Trophoblast cell (in vitro differentiated cells and primary cell): ENCODE measurements at regions not wholly inside any gene's neighbourhood (a gene's known extent, or its start where the extent isn't known, plus 50 kb on each side); places are given as distances from the start of the nearest gene placed in this dataset.
"Not testable (repeated sequence)": the region's sequence is repeated elsewhere in the genome, so short reads cannot be mapped to it uniquely, and the experiment has no call there.

Experiments used
- DNase-seq, 2 donors: peaks; one replicate each; pipeline ENCODE4 v3.0.0-alpha.2; 2016
- H2AFZ ChIP-seq: 2 replicates; pipeline ENCODE4 v1.6.1; 2013; ENCODE audit warnings: low read length, moderate library complexity, mild to moderate bottlenecking; ENCODE audit not compliant: insufficient read depth, poor library complexity
- H2AK5ac ChIP-seq: 2 replicates; pipeline ENCODE4 v1.6.1; 2013; ENCODE audit warnings: mild to moderate bottlenecking, low read length
- H2BK120ac ChIP-seq: 2 replicates; pipeline ENCODE4 v1.6.1; 2013; ENCODE audit warnings: low read length, mild to moderate bottlenecking, moderate library complexity; ENCODE audit not compliant: insufficient read depth, poor library complexity
- H2BK12ac ChIP-seq: 2 replicates; pipeline ENCODE4 v1.6.1; 2013; ENCODE audit warnings: mild to moderate bottlenecking, low read length, moderate library complexity
- H2BK5ac ChIP-seq: 2 replicates; pipeline ENCODE4 v1.6.1; 2013; ENCODE audit warnings: low read length, low read depth, moderate library complexity, mild to moderate bottlenecking; ENCODE audit not compliant: poor library complexity
- H3K14ac ChIP-seq: 2 replicates; pipeline ENCODE4 v1.6.1; 2013; ENCODE audit warnings: mild to moderate bottlenecking, low read length
- H3K18ac ChIP-seq: 2 replicates; pipeline ENCODE4 v1.6.1; 2013; ENCODE audit warnings: mild to moderate bottlenecking, low read length
- H3K23ac ChIP-seq: 2 replicates; pipeline ENCODE4 v1.6.1; 2013; ENCODE audit warnings: low read length
- H3K27ac ChIP-seq: 2 replicates; pipeline ENCODE4 v1.5.1; 2013; ENCODE audit warnings: low read depth, mild to moderate bottlenecking, inconsistent platforms, low read length, moderate library complexity
- H3K27me3 ChIP-seq: 2 replicates; pipeline ENCODE4 v1.6.1; 2013; ENCODE audit warnings: inconsistent platforms, mild to moderate bottlenecking, low read length, moderate library complexity; ENCODE audit not compliant: insufficient read depth
- H3K36me3 ChIP-seq, 2 experiments: 1 replicate in 1 of 2; 2 replicates in 1 of 2; pipeline ENCODE4 v1.6.1; 2013; ENCODE audit warnings: low read length in 2 of 2, mild to moderate bottlenecking in 2 of 2, moderate library complexity in 1 of 2; ENCODE audit not compliant: insufficient read depth in 2 of 2, control insufficient read depth in 1 of 2
- H3K4ac ChIP-seq: 2 replicates; pipeline ENCODE4 v1.6.1; 2013; ENCODE audit warnings: low read depth, mild to moderate bottlenecking, low read length, moderate library complexity
- H3K4me1 ChIP-seq, 2 experiments: 1 replicate in 1 of 2; 2 replicates in 1 of 2; pipeline ENCODE4 v1.6.1; 2013; ENCODE audit warnings: low read length in 2 of 2, mild to moderate bottlenecking in 2 of 2, moderate library complexity in 1 of 2; ENCODE audit not compliant: insufficient read depth in 2 of 2, control insufficient read depth in 1 of 2
- H3K4me2 ChIP-seq: 2 replicates; pipeline ENCODE4 v1.6.1; 2013; ENCODE audit warnings: inconsistent platforms, mild to moderate bottlenecking, low read length, moderate library complexity
- H3K4me3 ChIP-seq: 2 replicates; pipeline ENCODE4 v1.5.1; 2013; ENCODE audit warnings: mild to moderate bottlenecking, low read depth, low read length, inconsistent platforms
- H3K79me1 ChIP-seq: one replicate; pipeline ENCODE4 v1.6.1; 2013; ENCODE audit warnings: low read length
- H3K79me2 ChIP-seq: 2 replicates; pipeline ENCODE4 v1.6.1; 2013; ENCODE audit warnings: low read length, mild to moderate bottlenecking; ENCODE audit not compliant: control insufficient read depth, insufficient read depth, poor library complexity
- H3K9ac ChIP-seq: 2 replicates; pipeline ENCODE4 v1.6.1; 2013; ENCODE audit warnings: mild to moderate bottlenecking, low read length
- H3K9me3 ChIP-seq: 2 replicates; pipeline ENCODE4 v1.6.1; 2013; ENCODE audit warnings: low read depth, mild to moderate bottlenecking, control low read depth, inconsistent platforms, low read length; ENCODE audit not compliant: insufficient read depth
- H4K12ac ChIP-seq: 2 replicates; pipeline ENCODE4 v1.6.1; 2013; ENCODE audit warnings: low read depth, mild to moderate bottlenecking, low read length, moderate library complexity
- H4K8ac ChIP-seq: 2 replicates; pipeline ENCODE4 v1.6.1; 2013; ENCODE audit warnings: low read depth, mild to moderate bottlenecking, low read length, moderate library complexity
- H4K91ac ChIP-seq: one replicate; pipeline ENCODE4 v1.6.1; 2013; ENCODE audit warnings: low read depth, mild to moderate bottlenecking, low read length, moderate library complexity
- WGBS: extraction: QIAGEN DNeasy Blood & Tissue Kit; methylation state at CpG from one replicate; pipeline ENCODE4 v1.1.7; 2013; ENCODE audit warnings: missing lambda C conversion rate; ENCODE audit not compliant: insufficient read length, insufficient coverage; ENCODE audit errors: extremely low coverage; 5-methylcytosine and 5-hydroxymethylcytosine counted together

DNA sequence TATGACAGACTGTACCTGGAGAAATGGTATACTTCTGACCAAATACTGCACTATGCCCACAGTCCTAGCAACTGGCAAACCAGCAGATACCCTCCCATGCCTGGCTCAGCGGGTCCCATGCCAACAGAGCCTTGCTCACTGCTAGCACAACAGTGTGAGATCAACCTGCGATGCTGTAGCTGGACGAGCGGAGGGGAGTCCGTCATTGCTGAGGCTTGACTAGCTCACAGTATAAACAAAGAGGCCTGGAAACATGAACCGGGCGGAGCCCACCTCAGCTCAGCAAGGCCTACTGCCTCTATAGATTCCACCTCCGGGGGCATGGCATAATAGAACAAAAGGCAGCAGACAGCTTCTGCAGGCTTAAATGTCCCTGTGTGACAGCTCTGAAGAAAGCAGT, 93.2 kb upstream of the CAB39 start:
- H2BK5ac ChIP-seq, result no peak overlapping the region
- no peak overlapping the region for H2BK120ac ChIP-seq
- H2BK12ac ChIP-seq, result no peak overlapping the region
- no CpG with 5 or more reads among the region's 8 CpGs for WGBS
- no peak overlapping the region for H3K18ac ChIP-seq
- no peak for DNase-seq
- H3K79me2 ChIP-seq, result no peaks in the 10 kb centered on the region
- no peak overlapping the region for H3K4me3 ChIP-seq
- no peaks in the 10 kb centered on the region for H3K9me3 ChIP-seq
- no peaks in the 10 kb centered on the region for H3K36me3 ChIP-seq
- peak overlapping the region; percentile 75 for H3K23ac ChIP-seq
- no peak overlapping the region for H3K4me2 ChIP-seq
- H3K9ac ChIP-seq, result peak overlapping the region; percentile 66
- H2AK5ac ChIP-seq, result no peak overlapping the region
- H4K12ac ChIP-seq, result no peak overlapping the region
- H3K79me1 ChIP-seq, result no peaks in the 10 kb centered on the region
- no peak overlapping the region for H3K14ac ChIP-seq
- no peaks in the 10 kb centered on the region for H3K27me3 ChIP-seq
- no peak overlapping the region for H2AFZ ChIP-seq
- H4K91ac ChIP-seq, result no peak overlapping the region
- H3K27ac ChIP-seq, result no peak overlapping the region
- H3K4me1 ChIP-seq, result no peaks in the 10 kb centered on the region
- H4K8ac ChIP-seq, result no peak overlapping the region
- H3K4ac ChIP-seq, result no peak overlapping the region

DNA sequence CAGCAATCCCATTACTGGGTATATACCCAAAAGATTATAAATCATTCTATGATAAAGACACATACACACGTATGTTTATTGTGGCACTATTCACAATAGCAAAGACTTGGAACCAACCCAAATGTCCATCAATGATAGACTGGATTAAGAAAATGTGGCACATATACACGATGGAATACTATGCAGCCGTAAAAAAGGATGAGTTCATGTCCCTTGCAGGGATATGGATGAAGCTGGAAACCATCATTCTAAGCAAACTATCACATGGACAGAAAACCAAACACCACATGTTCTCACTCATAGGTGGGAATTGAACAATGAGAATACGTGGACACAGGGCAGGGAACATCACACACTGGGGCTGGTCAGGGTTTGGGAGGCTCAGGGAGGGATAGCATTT, 87.4 kb upstream of the CAB39 start:
- H2BK120ac ChIP-seq, H3K4me3 ChIP-seq, H3K14ac ChIP-seq, H2AFZ ChIP-seq, H3K27ac ChIP-seq, H3K23ac ChIP-seq, H3K4me2 ChIP-seq, H3K4ac ChIP-seq, H2BK12ac ChIP-seq, H3K9ac ChIP-seq, H4K12ac ChIP-seq, H3K18ac ChIP-seq, H3K36me3 ChIP-seq, H3K79me2 ChIP-seq, H2BK5ac ChIP-seq, H3K79me1 ChIP-seq, DNase-seq, H4K91ac ChIP-seq, H4K8ac ChIP-seq, H3K27me3 ChIP-seq, H2AK5ac ChIP-seq, H3K9me3 ChIP-seq, H3K4me1 ChIP-seq: not testable (repeated sequence)
- WGBS, result no CpG with 5 or more reads among the region's 4 CpGs

DNA sequence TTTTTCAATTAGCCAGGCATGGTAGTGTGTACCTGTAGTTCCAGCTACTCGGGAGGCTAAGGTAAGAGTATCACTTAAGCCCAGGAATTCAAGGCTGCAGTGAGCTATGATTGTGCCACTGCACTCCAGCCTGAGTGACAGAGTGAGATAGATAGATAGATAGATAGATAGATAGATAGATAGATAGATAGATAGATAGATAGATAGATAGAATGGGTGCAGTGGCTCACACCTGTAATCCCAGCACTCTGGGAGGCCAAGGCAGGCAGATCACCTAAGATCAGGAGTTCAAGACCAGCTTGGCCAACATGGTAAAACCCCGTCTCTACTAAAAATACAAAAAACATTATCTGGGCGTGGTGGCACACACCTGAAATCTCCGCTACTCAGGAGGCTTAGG, 85.6 kb upstream of the CAB39 start:
- H2AK5ac ChIP-seq, H4K8ac ChIP-seq, H2BK12ac ChIP-seq, H3K4me2 ChIP-seq, H4K91ac ChIP-seq, H4K12ac ChIP-seq, H3K79me2 ChIP-seq, H3K18ac ChIP-seq, H3K23ac ChIP-seq, H3K36me3 ChIP-seq, H3K4ac ChIP-seq, H3K4me1 ChIP-seq, DNase-seq, H3K9ac ChIP-seq, H3K4me3 ChIP-seq, H3K27me3 ChIP-seq, H2BK5ac ChIP-seq, H2BK120ac ChIP-seq, H3K14ac ChIP-seq, H2AFZ ChIP-seq, H3K79me1 ChIP-seq, H3K9me3 ChIP-seq, H3K27ac ChIP-seq: not testable (repeated sequence)
- whole genome bisulfite sequencing, result no CpG with 5 or more reads among the region's 4 CpGs

DNA sequence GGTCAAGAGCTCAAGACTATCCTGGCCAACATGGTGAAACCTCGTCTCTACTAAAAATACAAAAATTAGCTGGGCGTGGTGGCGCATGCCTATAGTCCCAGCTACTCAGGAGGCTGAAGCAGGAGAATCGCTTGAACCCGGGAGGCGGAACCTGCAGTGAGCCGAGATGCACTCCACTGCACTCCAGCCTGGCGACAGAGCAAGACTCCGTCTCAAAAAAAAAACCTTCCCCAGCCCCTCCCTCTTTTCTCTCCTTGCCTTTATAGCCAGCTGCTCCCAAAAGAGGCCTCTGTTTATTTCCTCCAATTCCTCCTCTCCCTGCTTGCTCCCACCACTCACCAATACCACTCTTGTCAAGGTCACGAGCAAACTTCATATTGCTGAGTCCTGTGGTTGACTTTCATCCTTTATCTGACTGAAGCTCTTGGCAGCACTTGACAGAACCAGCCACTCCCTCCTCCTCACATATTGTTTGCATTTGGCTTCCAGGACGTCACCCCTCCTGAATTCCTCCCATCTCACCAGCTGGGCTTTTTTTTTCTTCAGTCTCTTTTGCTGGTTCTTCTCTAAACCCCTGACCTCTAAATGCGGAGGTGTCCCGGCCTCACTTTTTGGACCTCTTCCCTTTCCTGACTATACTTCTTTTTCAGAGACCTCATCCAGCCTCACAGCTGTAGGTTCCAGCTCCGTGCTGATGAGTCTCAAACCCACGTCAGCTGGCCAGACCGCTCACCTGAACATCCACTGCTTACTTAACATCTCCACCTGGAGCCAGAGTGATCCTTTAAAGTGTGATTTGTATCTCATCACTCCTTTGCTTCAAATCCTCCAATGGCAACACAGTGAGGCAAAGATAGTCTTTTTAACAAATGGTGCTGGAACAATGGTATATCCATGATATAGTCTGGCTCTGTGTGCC, 84.6 kb upstream of the CAB39 start:
- no peak for DNase-seq
- H3K23ac ChIP-seq, result no peak overlapping the region
- no peak overlapping the region for H2BK12ac ChIP-seq
- H2AK5ac ChIP-seq, result no peak overlapping the region
- no peak overlapping the region for H3K4ac ChIP-seq
- H3K9me3 ChIP-seq, result no peaks in the 10 kb centered on the region
- H4K91ac ChIP-seq, result no peak overlapping the region
- no peaks in the 10 kb centered on the region for H3K79me2 ChIP-seq
- no CpG with 5 or more reads among the region's 16 CpGs for WGBS
- H3K27me3 ChIP-seq, result no peaks in the 10 kb centered on the region
- H3K79me1 ChIP-seq, result no peaks in the 10 kb centered on the region
- H2BK5ac ChIP-seq, result no peak overlapping the region
- H2BK120ac ChIP-seq, result no peak overlapping the region
- H3K9ac ChIP-seq, result no peak overlapping the region
- H3K4me2 ChIP-seq, result no peak overlapping the region
- no peak overlapping the region for H3K27ac ChIP-seq
- H4K8ac ChIP-seq, result no peak overlapping the region
- H3K18ac ChIP-seq, result no peak overlapping the region
- H3K4me1 ChIP-seq, result no peaks in the 10 kb centered on the region
- no peak overlapping the region for H3K4me3 ChIP-seq
- H4K12ac ChIP-seq, result no peak overlapping the region
- H2AFZ ChIP-seq, result no peak overlapping the region
- no peaks in the 10 kb centered on the region for H3K36me3 ChIP-seq
- no peak overlapping the region for H3K14ac ChIP-seq
